ENCODE measurements at regions not wholly inside any gene's neighbourhood (a gene's known extent, or its start where the extent isn't known, plus 50 kb on each side); places are given as distances from the start of the nearest gene placed in this dataset.
"Not testable (repeated sequence)": the region's sequence is repeated elsewhere in the genome, so short reads cannot be mapped to it uniquely, and the experiment has no call there.

DNA sequence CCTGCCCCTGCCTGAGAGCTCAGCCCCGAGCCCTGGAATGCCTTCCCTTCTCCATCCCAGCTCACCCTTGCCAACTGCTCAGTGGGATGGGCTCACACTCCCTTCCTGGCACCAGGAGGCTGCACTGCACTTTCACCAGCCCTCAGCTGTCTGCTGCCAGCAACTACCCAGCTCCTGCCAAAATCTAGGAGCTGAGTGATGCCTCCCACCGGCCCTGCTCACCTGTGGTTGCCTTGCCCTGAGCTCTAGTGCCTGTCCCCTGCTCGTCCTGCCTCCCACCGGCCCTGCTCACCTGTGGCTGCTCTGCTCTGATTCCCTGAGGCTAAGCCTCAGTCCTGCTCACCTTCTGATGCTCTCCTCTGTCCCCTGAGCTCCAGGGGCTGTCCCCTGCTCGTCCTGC is 119.8 kb downstream of the TMEM121 start:
- no peak for TF ChIP-seq POLR2A (IDR thresholded peaks at IDR 0.05)
- TF ChIP-seq, protein P1, sequence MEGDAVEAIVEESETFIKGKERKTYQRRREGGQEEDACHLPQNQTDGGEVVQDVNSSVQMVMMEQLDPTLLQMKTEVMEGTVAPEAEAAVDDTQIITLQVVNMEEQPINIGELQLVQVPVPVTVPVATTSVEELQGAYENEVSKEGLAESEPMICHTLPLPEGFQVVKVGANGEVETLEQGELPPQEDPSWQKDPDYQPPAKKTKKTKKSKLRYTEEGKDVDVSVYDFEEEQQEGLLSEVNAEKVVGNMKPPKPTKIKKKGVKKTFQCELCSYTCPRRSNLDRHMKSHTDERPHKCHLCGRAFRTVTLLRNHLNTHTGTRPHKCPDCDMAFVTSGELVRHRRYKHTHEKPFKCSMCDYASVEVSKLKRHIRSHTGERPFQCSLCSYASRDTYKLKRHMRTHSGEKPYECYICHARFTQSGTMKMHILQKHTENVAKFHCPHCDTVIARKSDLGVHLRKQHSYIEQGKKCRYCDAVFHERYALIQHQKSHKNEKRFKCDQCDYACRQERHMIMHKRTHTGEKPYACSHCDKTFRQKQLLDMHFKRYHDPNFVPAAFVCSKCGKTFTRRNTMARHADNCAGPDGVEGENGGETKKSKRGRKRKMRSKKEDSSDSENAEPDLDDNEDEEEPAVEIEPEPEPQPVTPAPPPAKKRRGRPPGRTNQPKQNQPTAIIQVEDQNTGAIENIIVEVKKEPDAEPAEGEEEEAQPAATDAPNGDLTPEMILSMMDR (IDR thresholded peaks at IDR 0.05) = no peak
- 41 to 60% methylated on average over 1 to 4 of the region's 5 CpGs for whole genome bisulfite sequencing, 2 donors

GRCh38 chr14:105646711-105647281 is 120.4 kb downstream of the TMEM121 start:
- H3K36me3 ChIP-seq; H3K27ac ChIP-seq; intact Hi-C loops (cut with DNase I); H3K4me3 ChIP-seq; H3K27me3 ChIP-seq; H3K9me3 ChIP-seq; DNase-seq; H3K4me1 ChIP-seq: not testable (repeated sequence)
- WGBS, 2 donors = 37 to 66% methylated on average over 3 to 7 of the region's 7 CpGs

More for the DNA sequence above, 119.8 kb downstream of the TMEM121 start:
- H3K27me3 ChIP-seq = peaks cover 0 to 4% (median 0%) of the 10 kb centered on the region in 4 donors
- H3K36me3 ChIP-seq = no peaks in the 10 kb centered on the region
- H3K27ac ChIP-seq = no peak overlapping the region
- H3K4me1 ChIP-seq = no peaks in the 10 kb centered on the region
- DNase-seq = no peak
- no peaks in the 10 kb centered on the region for H3K9me3 ChIP-seq
- intact Hi-C loops (cut with DNase I) = no loop called here
- no peak overlapping the region for H3K4me3 ChIP-seq

DNA sequence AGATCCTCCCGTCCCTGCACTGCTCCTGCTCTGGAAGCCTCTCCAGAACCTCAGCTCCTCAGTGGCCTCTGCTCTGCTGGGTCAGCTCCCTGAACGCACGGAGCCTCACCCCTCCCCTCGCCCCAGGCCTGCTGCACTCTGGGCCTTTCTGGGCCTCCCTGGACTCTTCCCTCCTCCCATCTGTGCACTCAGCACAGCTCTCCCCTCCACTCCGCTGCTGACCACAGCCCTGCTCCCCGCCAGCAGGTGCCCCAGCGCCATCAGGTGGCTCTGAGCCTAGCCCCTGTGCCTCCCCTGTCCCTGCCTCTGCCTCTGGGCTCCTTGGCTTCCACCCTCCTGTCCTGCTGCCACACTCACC is 121.0 kb downstream of the TMEM121 start:
- H3K4me3 ChIP-seq; intact Hi-C loops (cut with DNase I); H3K27ac ChIP-seq; H3K4me1 ChIP-seq; H3K27me3 ChIP-seq; H3K9me3 ChIP-seq; H3K36me3 ChIP-seq; DNase-seq: not testable (repeated sequence)
- 39 to 59% methylated on average over 4 to 6 of the region's 7 CpGs for WGBS, 2 donors

DNA sequence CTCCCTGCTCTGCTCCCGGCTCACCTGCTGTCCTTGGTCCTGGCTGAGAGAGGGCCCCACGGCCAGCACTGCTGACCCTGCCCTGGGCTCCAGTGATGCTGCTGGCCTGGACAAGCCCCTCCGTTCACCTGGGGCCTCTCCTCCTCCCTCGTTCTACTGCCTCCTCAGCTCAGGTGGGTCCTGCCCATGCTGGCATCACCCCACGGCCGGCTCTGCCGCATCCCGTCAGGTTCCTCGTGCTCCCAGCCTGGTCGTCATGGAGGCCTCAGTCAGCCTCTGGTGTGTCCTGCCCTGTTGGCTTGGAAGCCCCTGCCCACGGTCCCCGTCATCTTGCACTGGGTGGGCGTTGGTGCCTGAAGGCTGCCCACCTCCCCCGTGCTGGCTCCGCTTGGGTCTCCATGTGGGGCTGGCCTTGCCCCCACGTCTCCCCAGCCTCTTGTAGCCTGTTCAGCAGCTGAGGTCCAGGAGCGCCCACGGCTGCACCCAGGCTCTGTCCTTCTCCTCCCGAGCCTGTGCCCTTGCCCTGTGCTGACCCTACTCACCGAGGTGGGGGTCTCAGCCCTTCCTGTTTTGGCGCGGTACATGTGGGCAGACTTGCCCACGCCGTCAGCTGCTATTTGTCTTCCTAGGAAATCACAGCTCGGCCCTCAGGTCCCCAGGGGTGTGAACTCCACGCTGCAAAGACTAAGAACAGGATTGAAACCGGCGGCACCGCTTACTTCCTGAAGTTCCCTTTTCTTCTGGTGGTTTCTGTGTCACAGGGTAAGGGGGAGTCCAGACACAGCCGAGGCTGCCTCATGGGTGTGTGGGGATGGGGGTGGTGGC is 121.6 kb downstream of the TMEM121 start:
- H3K4me1 ChIP-seq = no peaks in the 10 kb centered on the region
- H3K4me3 ChIP-seq = no peak overlapping the region
- intact Hi-C loops (cut with DNase I) = no loop called here
- no peak for TF ChIP-seq POLR2A (IDR thresholded peaks at IDR 0.05)
- TF ChIP-seq, protein P1 (IDR thresholded peaks at IDR 0.05) = no peak
- H3K36me3 ChIP-seq = no peaks in the 10 kb centered on the region
- no peaks in the 10 kb centered on the region for H3K9me3 ChIP-seq
- 61 to 76% methylated on average over 15 to 17 of the region's 30 CpGs for WGBS, 2 donors
- no peak overlapping the region for H3K27ac ChIP-seq
- DNase-seq = no peak
- peaks cover 0 to 4% (median 0%) of the 10 kb centered on the region in 4 donors for H3K27me3 ChIP-seq

DNA sequence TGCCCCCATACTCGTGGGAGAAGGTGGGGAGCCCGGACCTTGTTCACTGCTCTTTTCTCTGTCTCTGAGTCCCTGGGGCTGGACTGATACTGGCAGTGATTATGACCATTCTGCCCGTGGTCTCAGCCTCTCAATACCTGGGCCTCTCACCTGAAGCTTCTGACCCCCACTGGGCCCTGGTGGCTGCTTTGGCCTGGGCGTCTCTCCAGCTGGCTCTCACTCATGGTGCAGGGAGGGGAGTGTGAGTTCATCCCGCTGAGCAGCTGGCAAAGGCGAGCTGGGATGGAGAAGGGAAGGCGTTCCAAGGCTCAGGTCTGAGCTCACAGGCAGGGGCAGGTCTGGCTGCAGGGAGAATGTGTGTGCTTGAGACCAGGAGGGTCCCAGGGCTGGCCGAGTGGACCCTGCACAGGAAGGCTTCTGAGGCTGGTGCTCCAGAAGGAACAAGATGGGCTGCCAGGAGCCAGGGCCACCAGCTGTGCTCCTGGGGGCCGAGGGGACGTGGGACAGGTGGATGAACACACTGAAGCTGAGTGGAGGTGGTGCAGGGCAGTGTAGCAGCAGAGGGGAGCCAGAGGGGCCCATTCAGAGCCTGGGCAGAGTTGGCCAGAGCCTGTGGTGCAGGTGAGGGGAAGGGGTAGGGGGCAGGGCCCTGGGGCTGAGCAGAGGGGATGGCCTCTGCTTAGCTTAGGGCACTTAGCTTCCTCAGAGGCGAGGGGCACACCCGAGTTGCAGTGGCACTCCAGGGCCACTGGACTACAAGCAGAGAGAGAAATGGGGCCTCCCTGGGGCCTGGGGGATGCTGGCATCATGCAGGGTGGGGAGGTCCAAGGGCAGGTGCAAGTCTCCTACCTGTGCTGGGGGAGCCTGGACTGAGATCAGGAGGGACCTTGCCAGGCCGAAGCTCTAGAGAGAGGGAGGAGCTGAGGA is 122.5 kb downstream of the TMEM121 start:
- H3K4me3 ChIP-seq; H3K4me1 ChIP-seq; H3K27ac ChIP-seq; DNase-seq; H3K9me3 ChIP-seq; H3K36me3 ChIP-seq; H3K27me3 ChIP-seq; intact Hi-C loops (cut with DNase I): not testable (repeated sequence)
- WGBS, 2 donors = 68 to 100% methylated on average over 2 to 5 of the region's 13 CpGs

DNA sequence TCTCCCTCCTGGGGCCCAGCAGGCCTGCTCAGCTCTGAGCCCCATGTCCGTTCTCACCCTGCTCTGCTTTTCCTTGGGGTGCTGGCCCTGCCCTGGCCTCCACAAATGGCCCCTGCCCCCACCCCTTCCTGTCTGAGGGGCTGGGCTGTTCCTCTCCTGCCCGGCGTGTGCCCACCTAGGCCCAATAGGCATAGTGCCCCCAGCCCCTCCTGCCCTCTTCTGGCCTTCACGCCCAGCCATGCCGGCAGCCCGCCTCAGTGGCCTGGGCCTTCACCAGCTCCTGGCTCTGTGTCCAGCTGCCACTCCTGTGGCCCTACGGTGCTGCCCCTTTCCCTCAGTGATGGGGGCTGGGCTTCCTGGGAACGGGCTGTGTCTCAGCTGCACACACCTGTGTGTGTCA is 125.9 kb downstream of the TMEM121 start:
- H3K9me3 ChIP-seq; H3K4me1 ChIP-seq; DNase-seq; intact Hi-C loops (cut with DNase I); H3K4me3 ChIP-seq; H3K27ac ChIP-seq; H3K27me3 ChIP-seq; H3K36me3 ChIP-seq: not testable (repeated sequence)
- WGBS, 2 donors = no CpG with 5 or more reads among the region's 8 CpGs

DNA sequence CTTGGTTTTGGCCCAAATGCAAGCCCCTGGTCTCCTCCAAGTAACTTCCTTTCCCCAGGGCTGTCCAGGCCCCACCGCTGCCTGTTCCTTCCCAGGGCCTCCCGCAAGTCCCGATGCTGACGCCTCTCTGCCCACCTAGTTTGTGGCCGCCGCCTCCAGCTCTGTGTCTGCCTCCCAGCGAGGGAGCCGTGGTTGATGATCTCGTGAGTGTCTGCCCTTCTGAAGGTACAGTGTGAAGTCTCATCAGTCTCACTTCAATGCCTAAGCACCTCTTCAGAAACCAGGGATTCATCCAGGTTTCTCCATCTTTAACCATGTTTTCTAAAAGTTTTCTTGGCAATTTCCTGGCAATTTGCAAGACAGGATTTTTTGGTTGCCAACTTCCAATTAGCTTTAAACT is 127.5 kb downstream of the TMEM121 start:
- not testable (repeated sequence) for H3K27me3 ChIP-seq

DNA sequence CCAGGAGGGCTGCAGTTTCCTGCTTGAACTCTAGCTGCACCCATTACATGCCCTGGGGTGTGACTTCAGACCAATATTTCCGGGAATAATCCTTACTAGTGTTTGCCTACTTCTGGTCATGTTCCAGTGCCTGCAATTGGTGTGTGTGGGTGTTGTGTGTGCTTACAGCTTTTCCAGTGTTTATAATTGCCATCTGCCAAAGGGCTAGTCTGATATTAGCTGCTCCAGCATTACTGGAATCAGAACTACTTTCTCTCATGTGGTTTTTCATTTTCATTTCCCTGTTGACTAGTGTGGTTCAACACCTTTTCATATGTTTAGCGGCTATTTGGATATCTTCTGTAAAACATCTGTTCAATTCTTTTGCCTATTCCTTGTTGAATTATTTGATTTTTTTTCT is 132.9 kb downstream of the TMEM121 start:
- H3K4me3 ChIP-seq; DNase-seq; H3K36me3 ChIP-seq; H3K27ac ChIP-seq; intact Hi-C loops (cut with DNase I); H3K27me3 ChIP-seq; H3K4me1 ChIP-seq: not testable (repeated sequence)
- 44 to 49% methylated on average over 2 of the region's 2 CpGs for WGBS, 2 donors
- H3K9me3 ChIP-seq = peaks cover 0 to 10% (median 0%) of the 10 kb centered on the region in 3 donors

More for the DNA sequence above, 127.5 kb downstream of the TMEM121 start:
- H3K4me1 ChIP-seq; H3K4me3 ChIP-seq; H3K36me3 ChIP-seq; DNase-seq; intact Hi-C loops (cut with DNase I); H3K27ac ChIP-seq: not testable (repeated sequence)
- peaks cover 0 to 10% (median 0%) of the 10 kb centered on the region in 3 donors for H3K9me3 ChIP-seq
- no CpG with 5 or more reads among the region's 9 CpGs for WGBS, 2 donors
